ELF-1 (cell line): ENCODE measurements at regions not wholly inside any gene's neighbourhood (a gene's known extent, or its start where the extent isn't known, plus 50 kb on each side); places are given as distances from the start of the nearest gene placed in this dataset.
"Not testable (repeated sequence)": the region's sequence is repeated elsewhere in the genome, so short reads cannot be mapped to it uniquely, and the experiment has no call there.

Source experiments
- DNase-seq: peaks from one replicate; pipeline ENCODE4 v3.0.0-alpha.2; 2016; ENCODE audit warnings: low read depth, low spot score

DNA sequence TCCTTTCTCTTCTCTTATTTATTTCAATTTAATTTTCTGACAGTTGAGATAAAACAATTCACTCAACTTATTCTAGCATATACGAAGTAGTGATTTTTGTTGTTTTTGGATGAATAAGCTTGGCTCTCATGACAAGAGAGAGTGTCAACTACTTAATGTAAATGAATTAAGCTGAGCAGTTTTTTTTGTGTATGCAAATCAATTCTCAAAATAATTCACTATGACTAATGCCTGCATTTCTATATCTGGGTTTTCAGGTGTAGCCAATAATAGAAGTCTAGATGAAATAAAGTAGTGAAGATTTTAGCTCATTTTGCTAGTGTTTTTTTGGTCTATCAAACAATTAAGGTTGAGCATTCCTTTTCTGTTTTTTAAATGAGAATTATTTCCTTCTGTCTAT, 1354.0 kb downstream of the CDH8 start:
- no peak for DNase-seq

DNA sequence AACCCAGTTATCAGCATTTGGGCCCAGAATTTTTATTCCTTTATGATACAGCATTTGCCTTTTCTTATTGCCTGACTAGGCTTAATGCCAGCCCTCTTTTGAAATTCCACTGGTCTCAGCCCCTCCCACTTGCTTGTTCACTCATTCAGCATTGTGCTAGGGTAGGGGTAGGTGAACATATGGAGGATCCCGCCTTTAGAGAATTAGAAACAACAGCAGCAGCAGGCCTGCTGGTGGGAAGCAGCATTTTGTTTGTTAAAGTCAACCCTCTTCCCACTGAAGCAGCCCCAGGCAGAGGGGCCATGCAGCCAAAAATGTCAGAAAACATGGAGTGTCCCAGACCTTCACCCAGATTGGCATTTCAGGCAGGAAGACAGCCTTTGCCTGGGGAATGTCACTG, 1355.2 kb downstream of the CDH8 start:
- DNase-seq: peak; percentile 6

DNA sequence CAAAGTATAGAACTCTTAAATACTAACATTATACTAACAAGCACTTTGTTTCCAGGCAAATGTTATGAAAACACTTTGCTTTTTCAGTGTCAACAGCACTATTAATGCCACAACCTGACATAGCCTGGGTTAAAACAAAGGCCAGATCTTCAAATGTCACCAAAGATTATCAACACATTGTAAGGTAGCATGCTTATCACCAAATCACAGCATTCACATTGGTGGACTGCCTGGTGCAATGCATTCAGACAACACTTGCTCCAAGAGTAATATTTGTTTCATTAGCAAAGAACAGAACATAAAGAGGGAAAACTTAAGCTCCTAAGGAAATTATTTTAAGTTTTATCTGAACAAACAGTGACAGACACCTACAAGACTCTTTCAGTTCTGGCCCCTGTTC, 1361.2 kb downstream of the CDH8 start:
- no peak for DNase-seq

DNA sequence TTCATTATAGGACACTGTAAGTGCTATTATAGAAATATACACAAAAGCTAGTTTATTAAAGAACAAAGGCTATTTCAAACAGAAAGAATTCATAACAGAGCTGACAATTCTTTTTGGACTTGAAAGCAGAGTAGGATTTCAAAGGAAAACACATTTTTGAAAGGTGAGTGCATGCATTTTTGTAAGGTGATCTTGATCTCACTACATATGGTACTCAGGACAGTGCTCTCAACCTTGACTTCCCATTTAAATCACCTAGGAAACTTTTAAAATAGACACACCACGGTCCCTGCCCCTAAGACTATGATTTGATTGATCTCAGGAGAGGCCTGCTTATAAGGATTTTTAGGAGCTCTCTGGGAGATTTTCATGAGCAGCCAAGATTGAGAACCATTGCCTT, 1362.0 kb downstream of the CDH8 start:
- DNase-seq: no peak

DNA sequence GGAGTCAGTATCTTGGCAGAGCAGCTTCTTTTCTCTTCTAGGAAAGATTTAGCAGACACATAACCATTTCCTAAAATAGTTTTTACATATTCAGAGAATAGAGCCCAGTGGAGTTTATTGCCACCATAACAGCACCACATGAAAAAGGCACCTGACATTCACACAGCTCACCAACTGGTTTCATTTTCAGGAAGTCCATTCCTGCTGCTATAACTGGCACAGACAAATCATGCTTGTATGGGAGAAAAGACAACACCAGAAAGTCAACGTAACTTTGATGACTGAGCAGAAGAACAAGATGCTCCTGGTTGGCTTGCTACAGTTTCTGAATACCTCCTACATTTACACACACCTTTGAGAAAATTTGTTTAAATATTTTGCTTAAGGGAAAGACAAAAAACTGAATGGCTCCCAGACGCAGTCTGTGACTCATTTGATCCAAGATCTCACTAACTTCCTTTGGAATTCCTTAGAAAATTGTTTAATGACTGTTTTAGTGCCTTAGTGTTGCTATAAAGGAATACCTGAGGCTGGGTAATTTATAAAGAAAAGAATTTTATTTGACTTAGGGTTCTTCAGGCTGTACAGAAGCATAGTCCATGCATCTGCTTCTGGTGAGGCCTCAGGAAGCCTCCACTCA, 1380.6 kb downstream of the CDH8 start:
- no peak for DNase-seq

DNA sequence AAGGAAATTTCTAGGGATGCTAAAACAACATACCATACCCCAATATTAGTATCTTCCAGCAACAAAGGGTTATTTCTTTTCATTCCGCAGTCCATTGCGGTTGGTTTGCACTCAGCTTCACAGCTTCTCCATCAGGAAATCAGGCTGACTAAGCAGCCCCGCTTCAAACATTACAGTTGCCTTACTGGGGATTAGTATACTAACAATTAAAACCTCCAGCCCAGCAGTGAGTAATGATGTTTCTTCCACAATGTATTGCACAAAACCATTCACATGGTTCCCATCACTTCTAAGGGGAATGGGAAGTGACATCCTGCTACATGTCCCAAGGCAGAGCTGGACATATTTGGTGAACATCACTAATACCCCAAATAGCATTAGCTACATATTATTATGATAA, 1384.9 kb downstream of the CDH8 start:
- DNase-seq: no peak

GRCh38 chr16:60648290-60648689, 1387.9 kb downstream of the CDH8 start:
- DNase-seq: no peak

GRCh38 chr16:60647388-60647787, 1388.8 kb downstream of the CDH8 start:
- DNase-seq: not testable (repeated sequence)

- DNase-seq: no peak
These were observed 1389.6 kb downstream of the CDH8 start for GRCh38 chr16:60646631-60647030.

DNA sequence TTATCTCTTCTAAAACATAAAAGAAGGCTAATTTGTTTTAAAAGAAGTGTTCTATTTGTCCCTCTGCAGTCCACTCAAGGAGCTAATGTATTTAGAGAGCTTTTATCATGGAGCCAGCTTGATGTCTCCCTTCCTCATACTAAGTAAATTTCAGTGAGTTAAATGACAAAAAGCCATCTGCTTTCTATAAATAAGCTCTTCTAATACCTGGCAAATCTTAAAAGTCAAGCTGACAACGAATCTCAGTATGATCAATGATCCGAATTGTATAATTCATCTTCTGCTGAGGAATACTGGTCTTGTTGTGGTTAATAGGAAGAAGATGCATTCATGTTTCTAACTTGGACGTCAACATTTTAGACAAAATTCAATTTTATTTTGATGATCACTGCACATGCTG, 1390.7 kb downstream of the CDH8 start:
- no peak for DNase-seq

DNA sequence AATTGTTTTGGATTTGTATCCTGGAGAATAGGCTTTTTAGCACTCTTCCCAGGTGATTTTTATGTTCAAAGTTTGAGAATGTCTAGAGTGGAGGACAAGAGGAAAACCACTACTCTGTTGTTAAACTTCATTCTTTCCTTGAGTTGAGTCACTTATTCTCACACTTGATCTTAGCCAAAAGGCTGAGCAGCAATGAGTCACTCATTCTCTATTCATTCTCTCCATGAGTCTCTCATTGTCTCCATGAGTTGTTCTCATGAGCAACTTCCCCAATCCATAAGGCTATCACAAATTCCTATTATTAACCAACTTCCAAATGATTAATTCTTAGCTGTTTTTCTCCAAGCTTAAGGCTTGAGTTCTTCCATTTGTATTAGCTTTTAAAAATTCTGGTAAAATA, 1393.3 kb downstream of the CDH8 start:
- no peak for DNase-seq

DNA sequence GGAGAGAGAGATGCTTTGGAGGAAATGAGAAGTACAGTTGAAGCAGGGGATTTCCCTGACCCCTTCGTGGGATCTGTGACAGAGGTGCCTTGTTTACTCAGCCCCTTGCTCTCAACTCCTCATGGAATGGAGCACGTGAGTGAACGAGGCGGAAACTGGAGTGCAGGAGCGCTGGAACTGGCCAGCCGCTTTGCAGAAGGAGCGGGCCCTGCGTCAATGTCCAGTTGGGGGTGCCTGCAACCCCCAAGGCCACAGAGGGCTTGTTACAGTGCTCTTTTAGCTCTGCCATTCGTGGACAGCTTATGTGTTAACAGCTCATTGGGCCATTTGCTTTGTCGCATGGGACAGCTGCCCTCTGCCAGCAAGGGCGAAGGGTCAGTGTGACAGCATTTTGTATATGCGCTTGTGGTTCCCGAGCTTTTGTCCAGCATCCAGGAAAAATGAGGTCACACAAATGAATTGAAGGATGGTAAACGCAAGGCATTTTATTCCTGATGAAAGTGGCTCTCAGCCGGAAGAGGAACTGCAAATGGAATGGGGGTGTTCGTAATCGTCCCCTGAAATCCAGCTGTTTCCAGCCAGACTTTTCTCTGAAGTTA, 1395.1 kb downstream of the CDH8 start:
- no peak for DNase-seq

- DNase-seq: no peak
These were observed 1396.2 kb downstream of the CDH8 start for GRCh38 chr16:60640038-60640437.

DNA sequence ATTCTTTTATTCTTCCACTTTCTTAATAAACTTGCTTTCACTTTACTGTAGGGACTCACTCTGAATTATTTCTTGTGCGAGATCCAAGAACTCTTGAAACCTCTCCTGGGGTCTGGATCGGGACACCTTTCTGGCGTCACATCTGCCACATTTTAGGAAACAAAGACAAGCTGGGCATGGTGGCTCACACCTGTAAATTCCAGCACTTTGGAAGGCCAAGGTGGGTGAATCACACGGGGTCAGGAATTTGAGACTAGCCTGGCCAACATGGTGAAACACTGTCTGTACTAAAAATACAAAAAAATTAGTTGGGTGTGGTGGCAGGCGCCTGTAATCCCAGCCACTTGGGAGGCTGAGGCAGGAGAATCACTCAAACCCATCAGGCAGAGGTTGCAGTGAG, 1399.6 kb downstream of the CDH8 start:
- not testable (repeated sequence) for DNase-seq

DNA sequence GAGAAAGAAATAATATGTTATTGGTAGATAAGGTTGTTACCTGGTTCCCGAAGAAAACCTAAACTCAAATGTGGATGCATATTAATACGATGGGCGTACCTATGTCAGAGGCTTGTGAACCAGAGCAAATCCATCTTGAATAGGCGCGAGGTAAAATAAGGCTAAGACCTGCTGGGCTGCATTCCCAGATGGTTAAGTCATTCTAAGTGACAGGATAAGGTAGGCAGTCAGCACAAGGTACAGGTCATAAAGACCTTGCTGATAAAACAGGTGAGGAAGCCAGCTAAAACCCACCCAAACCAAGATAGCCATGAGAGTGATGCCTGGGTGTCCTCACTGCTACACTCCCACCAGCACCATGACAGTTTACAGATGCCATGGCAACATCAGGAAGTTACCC, 1400.1 kb downstream of the CDH8 start:
- peak; percentile 22 for DNase-seq

- DNase-seq: no peak
These were observed 1400.7 kb downstream of the CDH8 start for GRCh38 chr16:60635548-60635947.

- no peak for DNase-seq
These were observed 1424.4 kb downstream of the CDH8 start for GRCh38 chr16:60611844-60612243.

- no peak for DNase-seq
These were observed 1427.3 kb downstream of the CDH8 start for GRCh38 chr16:60608971-60609370.

GRCh38 chr16:60605652-60606051, 1430.6 kb downstream of the CDH8 start:
- not testable (repeated sequence) for DNase-seq

GRCh38 chr16:60605176-60605575, 1431.1 kb downstream of the CDH8 start:
- peak; percentile 1 for DNase-seq

- no peak for DNase-seq
These were observed 1449.7 kb downstream of the CDH8 start for GRCh38 chr16:60586493-60586892.

DNA sequence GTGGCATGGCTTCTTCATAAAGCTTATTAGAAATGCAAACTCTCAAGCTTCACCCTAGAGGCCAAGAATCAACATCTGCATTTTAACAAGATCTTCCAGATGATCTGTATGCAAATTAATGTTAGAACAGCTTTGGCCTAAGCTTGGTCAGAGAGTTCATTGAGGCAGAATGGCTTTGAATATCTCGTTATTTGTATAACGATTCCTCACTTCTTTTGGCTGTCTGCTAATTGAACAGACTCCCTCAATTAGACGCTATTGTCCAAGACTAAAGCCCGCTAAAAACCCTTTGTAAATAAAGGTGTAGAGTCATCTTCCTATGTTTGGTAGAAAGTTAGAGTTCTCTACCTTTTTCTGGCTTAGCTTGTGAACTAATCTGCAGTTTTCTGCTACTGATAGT, 1453.7 kb downstream of the CDH8 start:
- DNase-seq: no peak

DNA sequence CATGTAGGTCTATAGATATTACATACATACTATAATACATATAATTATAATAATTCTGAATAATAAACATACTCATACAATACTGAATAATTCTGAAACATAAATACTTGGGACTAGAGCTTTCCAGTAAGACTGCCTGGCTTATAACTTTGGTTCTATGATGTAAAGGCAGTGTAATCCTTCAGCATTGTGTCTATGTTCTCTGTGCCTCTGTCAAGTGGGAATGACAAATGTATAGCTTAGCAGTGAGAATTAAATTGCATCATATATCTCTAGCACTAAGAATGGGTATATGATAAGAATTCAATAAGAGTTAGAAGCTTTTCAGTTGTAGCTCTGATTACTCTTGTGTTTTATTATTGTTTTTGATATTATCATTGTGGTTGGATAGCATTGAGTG, 1469.3 kb downstream of the CDH8 start:
- DNase-seq: no peak

DNA sequence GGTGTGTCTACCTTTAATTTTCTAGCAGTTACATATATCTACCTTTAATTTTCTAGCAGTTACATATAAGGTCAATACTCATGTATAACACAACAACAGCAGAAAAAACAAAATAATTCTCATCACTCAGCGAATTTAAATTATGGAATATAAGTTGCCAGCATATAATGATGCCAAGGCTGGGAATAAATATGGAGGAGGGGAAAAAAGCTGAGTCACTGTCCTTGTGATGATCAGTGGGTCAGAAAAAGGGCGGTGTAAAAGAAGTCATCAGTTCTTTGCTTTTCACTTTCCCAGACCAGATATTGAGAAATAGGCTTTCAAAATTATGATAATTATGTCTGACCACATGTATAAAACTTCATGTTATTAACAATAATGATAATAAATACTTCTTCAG, 1471.7 kb downstream of the CDH8 start:
- DNase-seq: no peak
